GM21737 (cell line): ENCODE measurements at regions not wholly inside any gene's neighbourhood (a gene's known extent, or its start where the extent isn't known, plus 50 kb on each side); places are given as distances from the start of the nearest gene placed in this dataset.
"Not testable (repeated sequence)": the region's sequence is repeated elsewhere in the genome, so short reads cannot be mapped to it uniquely, and the experiment has no call there.

ENCODE experiments used
- ATAC-seq: cut with Tn5 transposase; IDR thresholded peaks from one replicate; pipeline ENCODE4 v1.9.1; 2021; ENCODE audit warnings: mild to moderate bottlenecking, moderate library complexity; ENCODE audit not compliant: unreplicated experiment

DNA sequence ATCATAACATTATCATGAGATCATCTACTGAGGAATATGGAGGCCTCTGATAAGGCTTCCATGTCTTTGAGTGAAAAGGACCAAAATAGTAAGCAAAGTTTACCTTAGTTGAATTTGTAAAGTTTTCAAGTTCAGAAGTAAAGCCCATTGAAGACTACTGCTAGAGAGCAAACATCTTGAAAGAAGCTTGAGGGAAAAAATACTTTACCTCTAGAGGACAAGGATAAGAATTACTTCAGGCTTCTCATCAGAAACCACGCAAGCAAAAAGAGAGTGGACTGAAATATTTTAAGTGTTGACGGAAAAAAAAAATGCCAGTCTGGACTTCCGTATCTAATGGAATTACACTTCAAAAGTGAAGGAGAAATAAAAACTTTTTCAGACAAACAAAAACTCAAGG, 114.3 kb downstream of the MPP7 start:
- no peak for ATAC-seq

GRCh38 chr10:28186887-28187578, 115.8 kb downstream of the MPP7 start:
- no peak for ATAC-seq

- no peak for ATAC-seq
Measured at GRCh38 chr10:28186461-28186860, 116.4 kb downstream of the MPP7 start.

DNA sequence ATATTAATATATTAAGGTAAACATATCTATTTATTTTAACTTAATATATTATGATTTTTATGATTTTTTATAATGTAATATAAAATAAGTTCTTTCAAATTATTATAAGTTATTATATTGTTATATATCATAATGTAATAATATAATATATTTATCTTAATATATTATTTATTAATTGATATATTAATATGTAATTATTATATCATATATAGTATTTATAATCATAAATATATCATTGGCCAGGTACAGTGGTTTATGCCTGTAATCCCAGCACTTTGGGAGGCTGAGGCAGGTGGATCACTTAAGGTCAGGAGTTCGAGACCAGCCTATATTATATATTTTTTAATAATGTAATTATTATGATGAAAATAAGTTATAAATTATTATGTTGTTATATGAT, 118.1 kb downstream of the MPP7 start:
- no peak for ATAC-seq

DNA sequence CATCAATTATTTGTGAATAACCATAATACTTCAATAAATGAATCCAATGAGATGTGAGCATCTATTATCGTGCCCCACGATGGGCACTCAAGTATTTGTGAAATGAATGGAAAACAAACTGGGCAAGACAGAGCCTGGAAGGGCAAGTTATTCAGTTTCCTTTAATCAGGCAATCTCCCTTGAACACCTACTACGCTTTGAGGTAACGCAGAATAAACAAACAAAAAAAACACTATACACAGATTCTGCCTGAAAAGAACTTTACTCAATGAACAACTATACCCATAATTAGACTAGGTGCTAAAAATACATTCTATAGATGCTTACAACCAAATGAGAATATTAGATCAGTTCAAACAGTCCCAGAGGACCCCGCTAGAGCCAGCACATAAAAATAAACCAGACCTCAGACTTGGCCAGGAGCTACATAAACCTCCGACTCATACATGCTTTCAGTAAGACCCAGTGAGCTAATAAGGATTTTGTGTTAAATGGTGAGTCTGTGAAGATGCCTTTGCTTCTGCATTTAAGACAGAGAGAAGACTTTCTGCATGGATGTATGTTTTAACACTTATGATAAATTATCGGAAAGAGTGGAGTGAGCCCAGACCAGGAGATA, 121.3 kb downstream of the MPP7 start:
- no peak for ATAC-seq

GRCh38 chr10:28180654-28181053, 122.2 kb downstream of the MPP7 start:
- ATAC-seq = no peak

GRCh38 chr10:28179743-28180099, 123.1 kb downstream of the MPP7 start:
- ATAC-seq = no peak

DNA sequence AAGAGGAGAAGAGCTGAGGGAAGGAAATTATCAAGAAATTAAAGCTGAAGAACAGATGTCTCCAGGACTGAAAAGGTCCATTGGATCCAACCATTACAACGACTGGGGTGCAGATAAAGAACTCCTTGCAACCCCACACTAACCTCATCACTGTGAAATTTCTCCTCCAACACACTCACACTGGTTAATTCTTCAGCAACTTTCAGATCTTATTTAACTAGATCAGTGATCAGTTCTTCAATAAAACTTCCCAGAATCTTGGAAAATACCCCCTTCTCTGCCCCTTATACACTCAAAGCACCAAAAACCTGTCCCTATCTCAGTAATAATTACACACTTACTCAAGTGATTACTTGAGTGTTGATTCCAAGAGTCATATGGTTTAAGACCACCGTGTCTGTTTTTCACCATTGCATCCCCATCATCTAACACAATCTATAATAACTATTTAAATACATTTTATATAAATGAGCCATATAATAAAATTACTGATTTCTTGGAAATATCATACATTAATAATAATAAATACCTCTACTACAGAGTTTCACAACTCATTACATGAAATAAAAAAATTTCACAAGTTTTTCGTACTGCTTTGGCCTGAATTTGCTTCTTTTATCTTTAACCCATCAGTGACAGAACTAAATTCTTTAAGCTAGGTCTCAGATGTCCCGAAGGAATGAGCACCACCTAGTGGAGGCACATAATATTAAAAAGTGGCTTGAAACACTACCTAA, 123.7 kb downstream of the MPP7 start:
- ATAC-seq = no peak

DNA sequence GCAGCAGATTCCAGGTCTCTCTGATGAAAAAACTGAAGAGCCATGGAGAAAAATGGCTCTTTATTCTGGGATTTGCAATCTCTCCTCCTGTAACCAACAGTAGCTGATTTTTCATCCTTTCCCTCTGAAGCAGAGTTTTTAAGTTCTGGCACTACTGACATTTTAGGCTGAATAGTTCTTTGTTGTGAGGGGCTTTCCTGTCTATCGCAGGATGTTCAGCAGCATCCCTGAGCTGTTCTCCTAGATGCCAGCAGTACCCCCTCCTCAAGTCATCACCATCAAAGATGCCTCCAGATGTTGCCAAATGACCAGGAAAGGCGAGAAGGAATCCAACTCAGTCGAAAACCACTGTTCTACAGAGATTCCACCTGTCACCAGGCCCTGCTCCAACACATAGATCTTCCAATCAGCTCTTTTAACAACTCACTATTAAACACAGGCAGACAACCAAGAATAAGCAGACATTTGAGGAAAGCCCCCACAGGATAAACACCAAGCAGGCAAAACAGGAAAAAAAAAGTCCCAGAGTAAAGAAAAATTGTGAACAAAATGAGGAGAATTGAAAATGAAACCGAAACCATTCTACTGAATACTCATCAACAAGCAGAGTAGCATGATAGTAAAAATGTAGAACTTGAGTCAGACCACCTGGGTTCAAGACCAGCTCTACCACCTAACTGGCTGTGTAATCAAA, 124.8 kb downstream of the MPP7 start:
- ATAC-seq = peak; percentile 47

DNA sequence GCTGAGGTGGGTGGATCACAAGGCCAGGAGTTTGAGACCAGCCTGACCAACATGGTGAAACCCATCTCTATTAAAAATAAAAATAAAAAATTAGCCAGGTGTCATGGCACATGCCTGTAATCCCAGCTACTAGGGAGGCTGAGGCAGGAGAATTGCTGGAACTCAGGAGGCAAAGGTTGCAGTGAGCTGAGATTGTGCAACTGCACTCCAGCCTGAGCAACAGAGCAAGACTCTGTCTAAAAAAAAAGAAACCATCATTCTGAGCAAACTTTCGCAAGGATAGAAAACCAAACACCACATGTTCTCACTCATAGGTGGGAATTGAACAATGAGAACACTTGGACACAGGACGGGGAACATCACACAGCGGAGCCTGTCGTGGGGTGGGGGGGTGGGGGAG, 126.4 kb downstream of the MPP7 start:
- not testable (repeated sequence) for ATAC-seq

GRCh38 chr10:28172223-28172610, 130.6 kb downstream of the MPP7 start:
- no peak for ATAC-seq

GRCh38 chr10:28171468-28172222, 131.2 kb downstream of the MPP7 start:
- ATAC-seq = no peak

- ATAC-seq = peak; percentile 88
Measured at GRCh38 chr10:28169525-28169924, 133.3 kb downstream of the MPP7 start.

DNA sequence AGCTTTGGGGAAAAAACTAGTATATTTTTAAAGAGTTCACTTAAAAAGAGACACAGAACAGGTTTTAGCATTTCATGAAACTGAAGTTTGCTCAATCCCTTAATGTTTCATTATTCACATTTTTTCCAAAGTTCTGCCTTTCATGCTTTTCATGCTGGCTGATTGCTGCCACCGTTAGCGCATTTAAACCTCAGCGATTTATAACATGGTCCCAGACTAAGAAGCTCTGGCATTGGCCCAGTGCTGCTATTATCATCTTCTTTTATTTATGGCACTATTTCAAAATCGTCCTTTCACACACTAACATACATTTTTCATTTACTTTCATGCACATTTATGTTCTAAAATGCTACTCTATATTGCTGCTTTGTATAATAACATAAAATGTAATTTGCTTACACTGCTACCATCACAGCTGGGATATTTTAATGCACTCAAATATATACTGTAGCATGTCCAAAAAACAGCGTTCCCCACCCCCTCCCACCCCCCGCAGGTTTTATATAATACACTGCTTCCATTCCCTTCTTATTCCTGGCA, 141.9 kb downstream of the MPP7 start:
- ATAC-seq = no peak

DNA sequence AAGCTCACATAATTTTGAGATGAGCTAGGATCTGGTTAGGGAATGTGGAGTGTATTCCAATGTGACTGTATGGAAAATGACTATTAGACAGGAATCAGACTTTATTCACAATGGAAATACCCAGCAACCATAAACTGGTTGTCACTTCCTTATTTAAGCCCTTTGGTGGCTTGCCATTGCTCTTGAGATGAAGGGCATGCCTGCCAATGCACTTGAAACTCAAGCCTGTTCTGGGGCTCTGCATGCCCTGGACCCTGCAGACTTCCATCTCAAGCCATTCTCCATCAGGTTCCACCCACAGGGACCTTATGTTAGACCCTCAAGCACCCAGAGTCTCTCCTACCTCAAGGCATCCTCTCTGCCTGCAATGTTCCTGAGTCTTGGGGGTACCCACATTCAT, 145.5 kb downstream of the MPP7 start:
- ATAC-seq = no peak

GRCh38 chr10:28155726-28156125, 147.1 kb downstream of the MPP7 start:
- ATAC-seq = no peak

- ATAC-seq = no peak
Measured at GRCh38 chr10:28151636-28152035, 151.2 kb downstream of the MPP7 start.

- no peak for ATAC-seq
Measured at GRCh38 chr10:28149746-28150145, 150.9 kb upstream of the ODAD2 start.

DNA sequence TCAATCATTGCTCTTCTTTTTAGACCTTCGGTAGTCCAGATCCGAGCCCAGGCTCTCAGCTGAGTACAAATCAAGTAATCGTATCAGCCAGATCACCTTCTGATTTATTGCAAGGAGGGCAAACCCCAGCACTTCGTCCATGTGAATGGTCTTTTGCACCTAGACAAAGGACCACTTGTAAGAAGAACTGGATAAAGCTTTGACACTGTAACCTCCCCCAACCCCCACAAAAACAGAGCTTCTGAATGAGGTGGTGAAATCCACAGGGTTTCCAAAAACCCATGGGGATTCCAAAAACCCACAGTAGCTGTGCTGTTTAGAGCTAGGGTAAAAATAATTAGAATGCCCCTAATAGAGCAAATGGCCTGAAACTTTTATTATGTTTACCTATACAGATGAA, 148.8 kb upstream of the ODAD2 start:
- ATAC-seq = no peak

GRCh38 chr10:28139138-28139537, 140.3 kb upstream of the ODAD2 start:
- ATAC-seq = no peak
